Erythroblast (primary cell): ENCODE measurements at regions not wholly inside any gene's neighbourhood (a gene's known extent, or its start where the extent isn't known, plus 50 kb on each side); places are given as distances from the start of the nearest gene placed in this dataset.
"Not testable (repeated sequence)": the region's sequence is repeated elsewhere in the genome, so short reads cannot be mapped to it uniquely, and the experiment has no call there.

ENCODE experiments used
- DNase-seq, 2 experiments: peaks; one replicate each; lab custom pipeline; 2025; lab: John Stamatoyannopoulos, UW
- GATA1 ChIP-seq: IDR thresholded peaks from 2 replicates; pipeline ENCODE4 v1.6.1; 2011; ENCODE audit warnings: low read depth, mild to moderate bottlenecking, control low read depth, low read length, moderate library complexity
- POLR2A ChIP-seq: IDR thresholded peaks from 2 replicates; pipeline ENCODE4 v1.6.1; 2011; ENCODE audit warnings: mild to moderate bottlenecking, low read length

DNA sequence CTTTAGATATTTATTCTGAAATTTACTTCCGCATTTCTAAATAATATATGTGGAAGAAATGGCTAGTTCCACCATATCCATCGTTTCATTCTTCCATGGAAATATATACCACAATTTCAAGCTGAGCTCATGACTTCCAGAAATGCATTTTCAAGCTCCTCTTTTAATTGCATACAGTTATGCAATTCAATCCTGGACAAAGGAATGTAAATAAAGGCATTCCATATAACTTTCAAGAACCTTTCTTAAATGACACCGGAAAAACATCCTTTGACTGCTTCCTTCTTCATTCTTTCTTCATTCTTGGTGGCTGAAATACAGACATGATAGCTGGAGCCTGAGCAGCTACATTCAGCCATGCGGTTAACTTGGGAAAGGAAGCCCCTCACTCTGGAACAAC lies 185.2 kb upstream of the GADL1 start:
- no peak for DNase-seq
- no peak for TF ChIP-seq POLR2A
- TF ChIP-seq GATA1 = no peak

GRCh38 chr3:31081018-31081662 lies 186.7 kb upstream of the GADL1 start:
- DNase-seq = no peak
- TF ChIP-seq POLR2A (no peak), GATA1 (no peak)

DNA sequence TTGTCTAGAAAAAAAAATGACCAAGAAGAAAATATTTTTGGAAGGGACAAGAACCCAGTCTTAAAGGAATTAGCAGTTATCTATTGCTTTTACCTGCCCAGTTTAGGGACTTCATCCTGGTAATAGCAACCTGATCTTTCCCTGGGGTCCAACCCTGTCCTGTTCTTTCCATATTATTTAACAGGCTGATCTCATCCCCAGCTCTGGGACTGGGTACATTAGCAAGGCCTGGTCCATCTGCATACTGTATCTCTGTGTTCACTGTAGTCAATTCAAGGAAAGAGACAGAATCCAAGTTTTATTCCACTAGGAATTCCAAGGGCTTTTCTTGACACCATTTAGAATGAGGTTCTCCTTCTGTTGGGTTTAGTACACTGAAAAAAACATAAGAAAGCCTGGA lies 191.7 kb upstream of the GADL1 start:
- DNase-seq = no peak
- TF ChIP-seq GATA1 = no peak
- no peak for TF ChIP-seq POLR2A

- no peak for TF ChIP-seq GATA1
- no peak for TF ChIP-seq POLR2A
- no peak for DNase-seq
Observed at GRCh38 chr3:31086698-31087097, 192.2 kb upstream of the GADL1 start.

GRCh38 chr3:31091748-31092147 lies 197.3 kb upstream of the GADL1 start:
- TF ChIP-seq GATA1 (no peak), POLR2A (no peak)
- DNase-seq = no peak

- TF ChIP-seq POLR2A (no peak), GATA1 (no peak)
- no peak for DNase-seq
Observed at GRCh38 chr3:31092748-31093589, 198.5 kb upstream of the GADL1 start.

GRCh38 chr3:31093606-31094005 lies 199.1 kb upstream of the GADL1 start:
- TF ChIP-seq POLR2A (no peak), GATA1 (no peak)
- DNase-seq = no peak

GRCh38 chr3:31094048-31094447 lies 199.6 kb upstream of the GADL1 start:
- no peak for TF ChIP-seq POLR2A
- DNase-seq = no peak

DNA sequence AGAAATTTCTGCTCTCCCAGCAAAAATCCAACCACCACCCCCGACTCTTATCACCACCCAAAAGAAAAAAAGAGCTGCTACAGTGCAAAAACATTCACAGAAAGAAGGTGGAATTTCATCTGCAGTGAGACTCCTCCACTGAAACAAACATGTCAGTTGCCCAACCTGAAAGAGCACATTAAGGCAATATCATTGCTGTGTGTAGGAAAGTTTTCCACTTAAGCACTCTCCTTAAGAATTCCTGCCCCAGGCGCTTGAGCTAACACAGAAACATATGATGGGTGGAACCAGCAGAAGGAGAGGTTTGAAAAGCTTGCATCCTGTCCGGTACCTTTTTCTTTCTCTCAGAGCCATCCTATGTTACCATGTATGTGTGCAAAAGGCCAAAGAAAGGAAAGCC lies 200.8 kb upstream of the GADL1 start:
- TF ChIP-seq GATA1 (no peak), POLR2A (no peak)
- no peak for DNase-seq

DNA sequence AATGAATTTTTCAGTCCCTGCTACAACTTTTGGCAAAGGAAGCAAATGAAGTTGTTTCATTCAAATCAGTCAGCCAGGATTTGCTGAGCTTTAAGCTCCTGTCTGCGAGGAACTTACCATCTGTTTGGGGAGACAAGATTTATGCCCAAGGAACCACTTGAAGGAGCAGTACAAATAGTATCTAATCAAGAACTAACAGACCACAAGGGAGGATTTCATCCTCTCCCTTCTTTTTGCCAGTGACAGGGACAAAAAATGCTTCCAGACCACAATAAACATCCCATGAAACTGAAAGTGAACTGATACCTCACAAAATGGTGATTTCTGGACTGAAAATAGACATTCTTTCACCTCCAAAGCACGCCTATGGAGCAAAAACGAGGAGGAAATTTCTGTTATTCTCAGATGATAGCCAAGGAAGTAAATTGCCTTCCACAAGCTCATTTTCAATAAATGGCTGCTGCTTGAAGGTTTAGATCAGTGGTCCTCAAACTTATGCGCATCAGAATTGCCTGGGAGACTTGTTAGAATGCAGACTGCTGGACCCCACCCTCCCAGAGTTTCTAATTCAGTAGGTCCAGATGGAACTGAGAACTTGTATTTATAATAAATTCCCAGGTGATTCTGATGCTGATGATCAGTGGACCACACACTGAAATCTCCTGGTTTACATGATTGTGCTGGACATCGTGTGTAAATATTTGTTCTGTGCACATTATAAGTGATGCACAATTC lies 202.4 kb upstream of the GADL1 start:
- no peak for DNase-seq

DNA sequence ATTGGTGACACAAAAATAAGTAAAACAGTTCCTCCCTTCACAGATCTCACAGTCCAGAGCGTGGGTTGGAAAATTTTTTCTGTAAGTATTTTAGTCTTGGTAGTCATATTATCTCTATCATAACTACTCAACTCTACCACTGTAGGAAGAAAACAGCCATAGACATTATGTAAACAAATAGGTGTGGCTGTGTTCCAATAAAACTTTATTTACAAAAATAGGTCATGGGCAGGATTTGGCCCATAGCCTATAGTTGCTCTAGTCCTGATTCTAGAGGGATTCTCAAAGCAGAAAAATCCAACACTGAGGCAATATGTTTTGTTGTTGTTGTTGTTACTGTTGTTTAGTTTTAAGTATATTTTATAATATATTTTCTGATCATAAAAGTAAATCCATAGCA lies 206.1 kb upstream of the GADL1 start:
- no peak for DNase-seq
- TF ChIP-seq GATA1 = no peak
- TF ChIP-seq POLR2A = no peak

More for the DNA sequence above, 202.4 kb upstream of the GADL1 start:
- TF ChIP-seq GATA1 (no peak), POLR2A (no peak)

- not testable (repeated sequence) for DNase-seq
Observed at GRCh38 chr3:31101285-31101684, 206.8 kb upstream of the GADL1 start.

- no peak for TF ChIP-seq GATA1
- DNase-seq = no peak
Observed at GRCh38 chr3:31102196-31102879, 207.9 kb upstream of the GADL1 start.

- TF ChIP-seq GATA1 (no peak), POLR2A (no peak)
- DNase-seq = no peak
Observed at GRCh38 chr3:31103181-31103580, 208.7 kb upstream of the GADL1 start.
